GM18499 (cell line): ENCODE measurements at regions not wholly inside any gene's neighbourhood (a gene's known extent, or its start where the extent isn't known, plus 50 kb on each side); places are given as distances from the start of the nearest gene placed in this dataset.

Source experiments
- ATAC-seq: cut with Tn5 transposase; IDR thresholded peaks from one replicate; pipeline ENCODE4 v1.9.1; 2021; ENCODE audit warnings: moderate number of reproducible peaks; ENCODE audit not compliant: insufficient read depth, unreplicated experiment

DNA sequence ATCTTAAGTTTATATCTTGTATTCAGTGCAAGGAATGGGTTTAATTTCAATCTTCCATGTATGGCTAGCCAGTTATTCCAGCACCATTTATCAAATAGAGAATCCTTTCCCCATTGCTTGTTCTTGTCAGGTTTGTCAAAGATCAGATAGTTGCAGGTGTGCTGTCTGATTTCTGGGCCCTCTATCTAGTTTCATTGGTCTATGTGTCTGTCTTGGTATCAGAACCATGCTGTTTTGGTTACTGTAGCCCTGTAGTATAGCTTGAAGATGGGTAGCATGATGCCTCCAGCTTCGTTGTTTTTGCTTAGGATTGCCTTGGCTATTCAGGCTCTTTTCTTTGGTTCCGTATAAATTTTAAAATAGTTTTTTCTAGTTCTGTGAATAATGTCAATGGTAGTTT, 200.0 kb downstream of the MANEA start:
- no peak for ATAC-seq

DNA sequence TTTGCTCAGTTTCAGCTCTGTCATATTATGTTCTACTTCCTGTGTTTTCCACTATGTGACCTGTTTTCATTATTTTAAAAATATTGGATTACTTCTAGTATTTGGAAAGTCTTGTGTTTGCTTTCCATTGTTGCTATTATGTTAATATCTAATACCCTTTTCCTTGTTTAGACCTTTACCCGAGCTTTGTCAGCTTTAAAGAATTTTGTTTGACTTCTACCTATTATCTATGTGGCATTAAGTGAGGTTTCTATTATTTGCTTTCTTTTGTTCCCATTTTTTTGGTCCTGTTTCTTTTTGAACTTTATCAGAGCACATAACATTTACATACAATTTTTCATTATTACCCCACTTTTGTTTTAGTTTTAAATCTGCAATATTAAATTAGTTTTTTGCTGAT, 202.7 kb downstream of the MANEA start:
- ATAC-seq: no peak

DNA sequence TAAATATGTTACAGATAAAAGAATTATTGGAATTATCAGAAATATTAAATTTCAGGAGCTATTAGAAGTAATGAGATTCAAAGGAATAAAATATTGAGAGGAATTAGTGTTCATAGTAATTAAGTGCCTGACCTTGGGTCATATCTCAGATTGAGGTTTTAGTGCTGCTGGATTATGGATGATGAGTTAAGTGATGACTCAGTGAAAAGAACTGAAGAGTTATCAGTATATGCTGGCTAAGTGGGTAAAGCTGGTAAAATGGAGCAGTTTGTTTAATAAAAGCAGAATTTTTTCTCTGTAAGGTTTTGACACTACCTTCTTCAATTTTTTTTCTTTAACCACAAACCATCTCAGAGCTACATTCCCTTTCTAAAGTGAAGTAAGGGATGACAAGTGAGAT, 206.7 kb downstream of the MANEA start:
- no peak for ATAC-seq

DNA sequence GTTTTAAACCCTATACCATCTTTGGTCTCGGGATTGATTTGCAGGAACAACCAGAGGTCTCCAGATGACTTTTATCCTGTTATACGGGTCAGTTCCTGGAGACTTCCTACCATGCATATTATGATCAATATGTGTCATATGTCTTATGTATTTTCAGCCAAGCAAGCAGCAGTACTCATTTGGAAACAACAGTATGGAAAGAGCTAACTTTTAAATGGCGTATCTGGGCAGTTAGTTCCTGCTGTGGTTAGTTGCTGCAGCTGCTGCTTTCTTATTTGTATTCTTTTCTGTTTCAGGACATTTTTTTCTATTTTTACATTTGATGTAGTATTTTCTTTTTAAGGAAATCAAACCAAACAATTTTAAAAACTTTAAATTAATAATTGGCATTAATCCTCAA, 207.5 kb downstream of the MANEA start:
- peak; percentile 43 for ATAC-seq

DNA sequence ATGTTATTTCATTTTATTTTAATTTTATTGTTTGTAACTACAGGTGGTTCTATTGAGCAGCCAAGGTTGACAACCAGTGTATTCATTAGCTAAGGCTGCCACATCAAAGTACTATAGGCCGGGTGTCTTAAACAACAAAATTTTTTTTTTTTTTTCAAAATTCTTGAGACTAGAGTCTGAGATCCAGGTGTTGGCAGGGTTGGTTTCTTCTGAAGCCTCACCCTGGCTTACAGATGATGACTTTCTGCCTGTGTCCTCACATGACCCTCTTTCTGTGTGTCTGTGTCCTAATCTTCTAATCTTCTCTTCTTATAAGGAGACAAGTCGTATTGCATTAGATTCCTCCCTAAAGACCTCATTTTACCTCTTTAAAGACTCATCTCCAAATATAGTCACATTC, 208.4 kb downstream of the MANEA start:
- no peak for ATAC-seq

DNA sequence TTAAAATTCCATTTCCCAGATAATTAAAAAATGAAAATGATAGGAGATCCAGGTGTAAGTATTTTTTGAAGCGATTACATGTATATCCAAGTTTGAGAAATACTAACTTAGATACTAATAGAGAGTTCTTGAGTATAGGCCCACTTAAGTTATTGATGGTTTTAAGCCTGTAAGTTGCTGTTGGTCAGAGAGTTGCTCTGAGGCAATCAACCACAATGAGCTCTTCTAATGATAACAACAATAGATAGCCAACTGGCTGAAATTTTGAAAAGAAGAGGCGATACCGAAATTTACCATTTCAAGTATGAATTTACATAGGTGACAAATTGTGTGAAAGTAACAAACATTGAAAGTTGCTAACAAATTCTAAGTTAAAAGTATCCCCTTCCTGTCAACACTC, 209.5 kb downstream of the MANEA start:
- ATAC-seq: no peak

DNA sequence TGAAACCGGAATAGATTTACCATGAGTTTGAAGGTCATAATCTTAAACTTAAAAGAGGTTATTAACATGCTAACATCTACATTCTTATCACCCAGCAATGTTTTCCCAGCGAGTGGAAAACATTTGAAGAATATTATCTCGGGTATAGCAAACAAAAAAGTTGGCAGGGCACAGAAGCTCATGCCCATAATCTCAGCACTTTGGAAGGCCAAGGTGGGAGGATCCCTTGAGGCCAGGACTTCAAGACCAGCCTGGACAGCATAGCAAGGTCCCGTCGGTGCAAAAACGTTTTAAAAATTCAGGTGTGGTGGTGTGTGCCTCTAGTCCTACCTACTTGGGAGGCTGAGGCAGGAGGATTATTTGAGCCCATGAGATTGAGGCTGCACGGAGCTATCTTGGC, 213.5 kb downstream of the MANEA start:
- ATAC-seq: no peak

DNA sequence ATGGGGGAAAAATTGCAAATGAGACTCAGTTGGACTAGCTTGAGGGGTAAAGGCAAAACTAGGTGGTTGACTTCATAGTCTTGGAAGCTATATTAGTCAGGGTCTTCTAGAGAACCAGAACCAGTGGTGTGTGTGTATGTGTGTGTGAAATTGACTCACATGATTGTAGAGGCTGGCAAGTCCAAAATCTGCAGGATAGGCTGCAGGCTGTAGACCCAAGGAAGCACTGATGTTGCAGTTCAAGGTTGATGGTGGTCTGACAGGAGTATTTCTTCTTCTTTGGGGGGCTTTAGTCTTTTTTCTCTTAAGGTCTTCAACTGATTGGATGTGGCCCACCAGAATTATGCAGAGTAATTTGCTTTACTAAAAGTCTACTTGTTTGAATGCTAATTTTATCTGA, 217.4 kb downstream of the MANEA start:
- ATAC-seq: no peak

DNA sequence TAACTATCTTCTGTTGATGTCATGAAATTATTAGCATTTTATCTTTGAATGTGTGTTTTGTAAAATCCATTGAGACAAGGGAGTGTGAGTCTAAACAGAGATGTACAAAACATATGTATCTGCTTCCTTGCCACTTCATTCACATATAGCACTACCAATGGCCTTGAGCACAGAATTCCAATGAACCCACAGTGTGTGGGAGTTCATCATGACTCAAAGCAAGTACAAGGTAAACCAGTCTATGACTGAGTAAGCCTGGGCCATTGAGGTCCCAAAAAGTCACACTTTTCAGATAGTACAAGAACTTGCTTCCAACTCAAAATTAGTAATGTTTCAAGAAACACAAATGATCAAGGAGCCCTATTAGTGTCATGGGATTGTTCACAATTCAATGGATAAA, 218.6 kb downstream of the MANEA start:
- no peak for ATAC-seq

DNA sequence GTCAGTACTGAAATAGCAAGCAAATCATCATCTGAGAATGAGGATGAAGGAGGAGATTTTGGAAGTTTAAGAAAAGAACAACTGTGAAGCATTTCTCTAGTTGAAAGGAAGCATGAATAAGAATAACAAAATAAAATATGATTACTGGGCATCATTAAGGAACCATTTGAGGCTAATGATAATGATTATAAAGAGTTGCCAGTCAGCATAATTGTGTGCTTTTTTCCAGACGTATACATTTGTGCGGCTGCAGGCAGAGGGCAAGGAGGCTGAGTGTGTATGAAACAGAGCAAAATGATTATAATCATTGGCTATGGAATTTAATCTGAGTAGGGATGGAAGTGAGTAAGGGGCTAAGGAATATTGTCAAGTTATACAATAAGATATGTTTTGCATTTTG, 218.7 kb upstream of the FUT9 start:
- no peak for ATAC-seq

DNA sequence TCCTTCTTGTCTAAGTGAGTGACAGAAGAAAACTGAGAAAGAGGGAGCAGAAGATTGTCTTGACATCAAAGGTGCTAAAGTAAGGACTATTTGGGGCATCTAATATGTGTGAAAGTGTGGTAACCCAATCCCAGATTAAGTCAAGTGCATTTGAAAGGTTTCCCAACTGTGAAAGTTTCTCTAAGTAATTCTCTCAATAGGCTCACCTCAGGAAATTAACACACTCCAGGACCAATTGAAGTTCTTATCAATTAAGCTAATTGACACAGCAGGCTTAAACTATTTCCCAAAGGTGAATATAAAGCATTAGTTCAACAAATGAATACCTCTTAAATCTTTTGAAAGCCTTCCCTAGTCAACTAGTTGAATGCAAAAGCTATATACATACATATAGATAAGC, 212.8 kb upstream of the FUT9 start:
- ATAC-seq: no peak

DNA sequence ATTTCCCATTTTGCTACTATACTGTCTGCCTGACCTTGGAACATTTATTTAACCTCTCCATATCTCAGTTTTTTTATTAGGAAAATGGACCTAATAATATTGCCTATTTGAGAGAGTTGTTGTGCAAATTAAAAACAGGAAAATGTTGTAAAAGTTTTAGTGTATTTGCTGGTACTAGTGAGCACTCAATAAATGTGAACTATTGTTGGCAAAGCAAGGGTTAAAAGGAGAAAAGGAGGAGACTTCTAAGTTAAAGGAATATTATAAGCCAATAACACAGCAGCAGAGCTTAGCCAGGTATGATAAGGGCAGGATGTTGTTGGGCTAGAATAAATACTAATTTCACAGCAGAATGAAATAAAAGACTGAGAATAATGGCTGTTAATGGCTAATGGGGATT, 211.9 kb upstream of the FUT9 start:
- ATAC-seq: no peak

DNA sequence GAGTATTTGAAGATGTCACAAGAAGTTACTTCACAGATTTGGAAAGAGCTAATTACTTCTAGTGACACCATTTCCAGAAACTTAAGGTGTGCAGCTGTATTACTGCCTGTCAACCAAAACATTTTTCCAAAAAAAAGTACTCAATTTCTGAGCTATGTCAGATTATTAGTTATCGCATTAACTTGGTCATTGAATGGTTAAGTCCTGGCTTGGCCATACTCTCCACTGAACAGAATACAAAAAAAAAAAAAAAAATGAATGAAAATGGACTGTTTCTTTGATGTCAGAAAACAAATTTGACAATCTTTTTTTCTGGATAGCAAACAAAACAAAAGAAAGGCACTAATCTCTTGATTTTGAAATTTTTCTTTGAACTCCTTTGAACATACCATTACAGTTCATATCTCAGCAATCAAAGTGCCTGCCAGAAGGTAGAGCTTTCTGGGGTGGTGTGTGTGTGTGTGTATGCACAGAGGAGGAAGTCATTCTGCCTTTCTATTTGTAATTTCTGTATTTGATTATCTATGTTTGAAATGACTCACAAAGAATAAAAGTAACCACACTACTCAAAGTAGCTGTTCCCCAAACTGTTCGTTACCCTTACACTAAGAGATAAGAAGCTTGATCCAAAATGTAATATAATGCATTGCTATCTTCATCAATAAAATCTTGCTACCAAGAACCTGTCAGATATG, 210.8 kb upstream of the FUT9 start:
- peak; percentile 59 for ATAC-seq

DNA sequence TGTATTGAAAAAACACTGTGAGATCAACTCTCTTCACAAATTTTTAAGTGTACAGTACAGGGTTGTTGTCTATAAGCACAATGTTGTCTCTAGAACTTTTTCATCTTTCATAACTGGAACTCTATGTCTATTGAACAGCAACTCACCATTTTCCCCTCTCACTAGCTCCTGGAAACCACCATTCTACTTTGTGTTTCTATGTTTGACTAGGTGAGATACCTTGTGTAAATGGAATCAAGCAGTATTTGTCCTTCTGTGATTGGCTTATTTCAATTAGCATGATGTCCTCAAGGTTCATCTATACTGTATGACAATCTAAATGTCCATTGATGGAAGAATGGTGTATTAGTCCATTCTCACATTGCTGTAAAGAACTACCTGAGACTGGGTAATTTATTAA, 210.1 kb upstream of the FUT9 start:
- no peak for ATAC-seq

DNA sequence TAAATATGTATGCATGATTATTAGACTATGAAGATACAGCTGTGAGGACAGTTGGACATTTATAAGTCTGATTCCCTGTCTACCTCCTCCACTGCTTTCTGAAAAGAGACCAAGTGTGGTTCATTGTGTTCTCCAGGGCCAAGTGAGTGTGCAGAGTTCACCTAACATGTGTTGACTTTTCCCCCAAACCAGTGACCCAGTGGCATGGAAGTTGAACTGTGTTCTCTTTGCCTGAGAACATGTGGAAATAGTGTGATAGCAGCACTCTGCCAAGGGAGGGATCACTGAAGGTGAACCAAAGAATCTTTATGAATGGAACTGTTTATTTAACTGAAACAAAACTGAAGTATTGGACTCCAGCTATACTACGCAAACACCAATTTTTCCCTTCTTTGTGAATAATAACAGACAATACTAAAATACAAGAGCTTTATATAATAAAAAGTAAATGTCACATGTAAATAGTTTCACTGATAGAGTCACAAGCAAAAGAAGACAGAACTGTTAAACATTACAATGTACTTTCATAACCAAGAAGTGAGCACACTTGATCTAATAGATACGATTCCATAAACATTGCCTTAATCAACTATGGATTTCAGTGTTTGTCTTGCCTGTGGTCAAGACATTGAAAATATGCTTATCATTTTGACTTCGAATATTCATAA, 200.3 kb upstream of the FUT9 start:
- ATAC-seq: no peak

DNA sequence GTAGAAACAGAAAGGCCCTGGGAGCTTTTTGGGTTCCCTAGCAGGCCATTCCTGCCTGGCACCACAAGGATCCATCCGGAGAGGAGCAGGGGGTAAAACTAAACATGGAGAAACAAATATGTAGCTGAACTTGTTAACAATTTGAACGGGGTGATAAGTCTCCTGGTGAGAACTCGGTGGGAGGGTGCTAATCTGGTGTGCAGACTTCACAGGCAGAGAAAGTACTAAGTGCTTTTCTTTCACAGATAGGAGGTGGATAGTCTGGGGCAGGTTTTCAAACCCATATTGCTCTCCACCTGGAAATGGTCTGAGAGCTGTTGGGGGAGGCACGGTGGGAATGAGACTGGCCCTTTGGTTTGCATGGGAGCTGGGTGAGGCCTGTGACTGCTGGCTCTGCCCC, 196.3 kb upstream of the FUT9 start:
- ATAC-seq: no peak

DNA sequence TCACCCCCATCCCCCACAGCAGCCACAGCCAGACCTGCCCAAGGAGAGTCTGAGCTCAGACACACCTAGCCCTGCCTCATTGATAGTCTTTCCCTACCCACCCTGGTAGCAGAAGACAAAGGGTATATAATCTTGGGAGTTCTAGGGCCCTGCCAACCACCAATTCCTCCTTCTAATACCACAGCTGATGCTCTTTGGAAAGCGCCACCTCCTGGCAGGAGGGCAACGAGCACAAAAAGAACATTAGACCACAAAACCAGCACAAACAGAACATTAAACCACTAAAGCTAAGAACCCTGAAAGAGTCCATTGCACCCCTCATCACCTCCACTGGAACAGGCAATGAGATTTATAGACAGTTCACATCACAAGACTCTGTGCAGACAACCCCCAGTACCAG, 195.8 kb upstream of the FUT9 start:
- ATAC-seq: no peak

DNA sequence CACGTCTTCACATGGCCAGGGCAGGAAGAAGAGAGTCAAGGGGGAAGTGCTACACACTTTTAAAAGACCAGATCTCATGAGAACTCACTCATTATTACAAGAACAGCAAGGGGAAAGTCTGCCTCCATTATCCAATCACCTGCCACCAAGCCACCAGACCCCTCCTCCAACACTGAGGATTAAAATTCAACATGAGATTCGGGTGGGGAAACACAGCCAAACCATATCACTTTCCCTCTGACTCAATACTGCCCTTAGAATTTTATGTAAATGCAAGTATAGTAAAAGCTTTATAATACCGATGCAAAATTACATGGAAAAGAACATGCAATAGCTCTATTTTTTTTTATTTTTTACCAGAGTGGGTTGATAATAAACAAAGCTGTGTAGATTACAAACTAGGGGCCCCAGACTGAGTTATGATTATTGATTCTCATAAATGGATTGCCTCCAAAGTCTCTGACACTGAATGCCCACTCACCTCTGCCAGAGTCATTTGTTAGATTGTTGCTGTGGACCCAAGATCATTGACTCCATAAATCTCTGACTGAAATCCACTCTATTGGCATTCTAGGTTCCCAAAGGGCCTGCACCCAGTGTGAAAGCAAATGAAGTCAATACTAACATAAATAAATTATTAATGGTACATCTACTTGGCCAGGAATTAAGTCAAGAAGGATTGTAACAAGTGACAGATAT, 184.8 kb upstream of the FUT9 start:
- ATAC-seq: no peak

DNA sequence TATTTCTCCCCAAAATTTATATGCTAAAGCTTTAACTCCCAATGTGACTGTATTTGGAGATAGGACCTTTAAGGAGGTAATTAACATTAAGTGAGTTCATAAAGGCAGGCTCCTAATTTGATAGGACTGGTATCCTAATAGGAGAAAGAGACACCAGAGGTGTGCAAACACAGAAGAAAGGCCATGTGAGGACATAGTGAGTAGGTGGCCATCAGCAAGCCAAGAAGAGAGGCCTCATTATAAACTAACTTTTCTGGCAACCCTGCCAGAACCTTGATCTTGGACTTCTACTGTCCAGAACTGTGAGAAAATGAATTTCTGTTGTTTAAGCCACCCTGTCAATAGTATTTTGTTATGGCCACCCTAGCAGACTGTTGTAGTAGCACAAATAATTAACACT, 177.9 kb upstream of the FUT9 start:
- ATAC-seq: no peak

DNA sequence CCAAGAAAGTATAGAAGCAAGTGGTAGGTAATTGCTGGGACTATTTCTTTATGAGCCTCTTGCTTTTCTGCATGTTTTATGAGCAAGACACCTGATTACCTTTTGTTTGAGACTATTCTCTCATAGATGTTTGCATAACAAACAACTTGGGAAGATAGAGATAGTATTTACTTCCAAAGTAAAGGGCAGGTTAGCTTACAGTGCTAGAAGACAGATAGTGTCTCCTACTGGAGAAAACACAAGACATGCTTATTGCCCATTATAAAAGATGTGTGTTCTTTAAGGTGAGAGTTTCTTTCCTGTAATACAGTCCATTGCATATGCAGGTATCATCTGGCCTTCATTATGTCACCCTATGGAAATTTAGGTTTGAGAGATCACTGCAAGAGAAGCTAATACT, 174.2 kb upstream of the FUT9 start:
- no peak for ATAC-seq

DNA sequence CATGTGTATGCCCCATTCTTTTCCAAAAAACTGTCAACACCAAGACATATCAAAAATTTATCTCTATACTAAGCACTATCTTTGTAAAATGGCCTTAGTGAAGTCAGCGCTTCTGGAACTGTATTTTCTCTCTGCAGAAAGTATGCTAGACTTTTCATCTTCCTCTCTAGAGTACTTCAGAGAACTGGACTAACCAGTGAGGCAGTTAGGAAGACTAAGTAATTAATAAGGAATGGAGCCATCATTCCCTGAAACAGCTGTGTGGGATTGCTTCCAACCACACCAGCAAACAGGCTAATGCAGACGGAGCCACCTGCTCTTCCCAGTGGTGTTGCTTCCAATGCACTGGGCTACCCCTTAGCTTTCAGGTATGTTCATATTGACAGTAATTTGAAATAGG, 169.1 kb upstream of the FUT9 start:
- ATAC-seq: no peak

DNA sequence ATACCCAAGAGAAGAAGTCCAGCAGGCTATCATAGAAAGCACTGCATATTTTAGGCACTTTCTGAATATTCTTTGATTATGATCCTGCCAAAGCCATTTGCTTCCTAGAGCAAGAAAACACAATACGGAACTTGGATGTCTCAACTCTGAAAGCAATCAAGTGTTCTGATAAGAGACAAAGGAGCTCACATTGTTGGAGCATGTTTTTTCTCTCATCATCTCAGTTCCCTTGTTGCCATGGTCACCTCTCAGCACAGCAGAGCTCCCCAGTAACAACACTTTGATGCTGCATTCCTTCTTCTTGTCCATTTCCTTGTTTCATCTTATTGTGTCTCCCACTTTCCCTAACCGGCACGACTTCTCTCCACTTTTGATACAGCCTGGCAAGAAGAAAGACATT, 168.7 kb upstream of the FUT9 start:
- ATAC-seq: no peak
